ENCODE measurements at regions not wholly inside any gene's neighbourhood (a gene's known extent, or its start where the extent isn't known, plus 50 kb on each side); places are given as distances from the start of the nearest gene placed in this dataset.
A peak's percentile ranks its signal among the peaks of the same experiment; 100 is the strongest.

GRCh38 chr3:40714771-40715345 lies 190.1 kb downstream of the ZNF621 start:
- no peaks in the 10 kb centered on the region for H3K79me2 ChIP-seq (ENCODE audit: control insufficient read depth, insufficient read depth, low read length)
- H3K9me3 ChIP-seq (replicated peaks; ENCODE audit: control insufficient read depth, insufficient read depth, low read depth, low read length): no peaks in the 10 kb centered on the region
- POLR2A ChIA-PET: no interaction called here
- peaks cover 0 to 15% of the 10 kb centered on the region in 2 experiments; a peak in 2 of 5 replicates for H3K27me3 ChIP-seq (ENCODE audit: control insufficient read depth in 2 of 2, insufficient read depth in 2 of 2, low read length in 2 of 2)
- 3% methylated on average over 10 of the region's 10 CpGs for WGBS (ENCODE audit: insufficient coverage, low coverage, missing lambda C conversion rate)
- no peak overlapping the region for H3K9ac ChIP-seq (ENCODE audit: insufficient read depth in 1 of 2, low read depth in 2 of 2, low read length in 2 of 2)
- DNase-seq (ENCODE audit: extremely low read depth in 1 of 4, low spot score in 3 of 4): no peak
- H2AFZ ChIP-seq (ENCODE audit: low read depth, low read length): 0 out of 2 replicates have a peak overlapping the region, but pooled peaks have one; percentile 35
- no TSS peak for BruUV-seq (replicated peaks)
- H3K27ac ChIP-seq (ENCODE audit: extremely low read depth, low read depth, low read length): no peak overlapping the region
- ATAC-seq: peak; percentile 32; the same call in 1 of the 3 replicates
- H3K4me3 ChIP-seq: no peak overlapping the region
- CTCF ChIA-PET (ENCODE audit: low intra/inter-chr PET ratio): interaction anchor here (0.6 kb wide), 1 partner anchor 1008 kb away, joined by 3 read pairs; no protein-coding TSS in a partner anchor
- no peak overlapping the region for H3K4me2 ChIP-seq (ENCODE audit: insufficient read depth, low read length)
- TF ChIP-seq CSDE1 (IDR thresholded peaks at IDR 0.05) (no peak), RFX5 (IDR thresholded peaks at IDR 0.05; ENCODE audit: low read depth, low read length) (no peak), TRIM24 (IDR thresholded peaks at IDR 0.05) (peak in 1 of 2 experiments; percentile 37; a peak in 2 of 4 replicates), CTBP1 (IDR thresholded peaks at IDR 0.05; ENCODE audit: borderline replicate concordance) (0 out of 2 replicates have a peak, but pooled peaks have one; percentile 25), CEBPG (CRISPR knock-in tag; IDR thresholded peaks at IDR 0.05) (no peak), CEBPG (tag; conservative IDR thresholded peaks at IDR 0.05 in 1 of 2, IDR thresholded peaks at IDR 0.05 in 1 of 2) (peak in 1 of 2 experiments; percentile 30; a peak in 1 of 4 replicates), L3MBTL2 (IDR thresholded peaks at IDR 0.05) (peak; percentile 33; the same call in 1 of the 2 replicates), TFAM (CRISPR knock-in tag; conservative IDR thresholded peaks at IDR 0.05) (no peak), C11orf30 (IDR thresholded peaks at IDR 0.05; ENCODE audit: low read depth) (peak; percentile 15; the same call in 1 of the 2 replicates)
- no peaks in the 10 kb centered on the region for H3K36me3 ChIP-seq (ENCODE audit: control insufficient read depth, insufficient read depth, low read length)
- intact Hi-C loops (cut with micrococcal nuclease): loop anchor here (10.0 kb wide), 2 partner anchors 130 to 390 kb away; no protein-coding TSS in a partner anchor
- in situ Hi-C loops (cut with MboI): no loop called here
- H3K4me1 ChIP-seq (replicated peaks in 1 of 2; ENCODE audit: control insufficient read depth in 2 of 2, insufficient read depth in 2 of 2, low read length in 2 of 2): no peaks in the 10 kb centered on the region
- FAIRE-seq: no peak
- H4K20me1 ChIP-seq (replicated peaks; ENCODE audit: control insufficient read depth, insufficient read depth, low read length): no peaks in the 10 kb centered on the region
- no peaks in the 10 kb centered on the region for H3K9me1 ChIP-seq (ENCODE audit: control insufficient read depth, insufficient read depth, low read length)
